Fibroblast of pulmonary artery (primary cell): ENCODE measurements at regions not wholly inside any gene's neighbourhood (a gene's known extent, or its start where the extent isn't known, plus 50 kb on each side); places are given as distances from the start of the nearest gene placed in this dataset.
A peak's percentile ranks its signal among the peaks of the same experiment; 100 is the strongest.
"Not testable (repeated sequence)": the region's sequence is repeated elsewhere in the genome, so short reads cannot be mapped to it uniquely, and the experiment has no call there.

Experiments
- DNase-seq: peaks from one replicate; pipeline ENCODE4 v3.0.0-alpha.2; 2010; ENCODE audit warnings: low read depth
- H3K4me3 ChIP-seq: replicated peaks from 2 replicates; pipeline ENCODE4 v1.5.1; 2011; ENCODE audit warnings: low read depth, mild to moderate bottlenecking, control low read depth, low read length, moderate library complexity
- CTCF ChIP-seq: IDR thresholded peaks from 2 replicates; pipeline ENCODE4 v1.5.1; 2011; ENCODE audit warnings: mild to moderate bottlenecking, control low read depth, low read length, inconsistent platforms; ENCODE audit errors: missing control alignments

DNA sequence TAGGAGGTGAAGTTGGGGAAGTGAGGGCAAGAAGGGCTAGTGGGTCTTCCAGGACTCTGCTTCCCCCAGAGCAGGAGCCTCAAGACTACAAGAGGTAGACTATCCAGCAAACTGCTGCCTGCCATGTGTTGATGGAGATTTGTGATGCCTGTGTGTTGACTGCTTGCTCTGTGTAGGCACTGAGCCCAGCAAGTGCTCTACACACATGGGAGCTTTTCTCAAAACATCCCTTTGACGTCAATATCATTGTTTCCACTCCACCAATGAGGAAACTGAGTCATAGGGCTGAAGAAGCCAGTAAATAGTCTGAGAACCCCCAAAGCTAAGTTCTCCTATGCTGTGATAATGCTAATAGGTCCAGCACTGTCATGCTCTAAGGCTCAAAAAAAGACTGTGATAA lies 207.2 kb upstream of the NFIA start:
- TF ChIP-seq CTCF, result no peak
- peak; percentile 75 for DNase-seq
- H3K4me3 ChIP-seq, result no peak overlapping the region

GRCh38 chr1:60874718-60875117 lies 207.6 kb upstream of the NFIA start:
- H3K4me3 ChIP-seq, result no peak overlapping the region
- no peak for TF ChIP-seq CTCF
- peak; percentile 79 for DNase-seq

- DNase-seq, H3K4me3 ChIP-seq: not testable (repeated sequence)
Observed at GRCh38 chr1:60873396-60873795, 209.0 kb upstream of the NFIA start.

DNA sequence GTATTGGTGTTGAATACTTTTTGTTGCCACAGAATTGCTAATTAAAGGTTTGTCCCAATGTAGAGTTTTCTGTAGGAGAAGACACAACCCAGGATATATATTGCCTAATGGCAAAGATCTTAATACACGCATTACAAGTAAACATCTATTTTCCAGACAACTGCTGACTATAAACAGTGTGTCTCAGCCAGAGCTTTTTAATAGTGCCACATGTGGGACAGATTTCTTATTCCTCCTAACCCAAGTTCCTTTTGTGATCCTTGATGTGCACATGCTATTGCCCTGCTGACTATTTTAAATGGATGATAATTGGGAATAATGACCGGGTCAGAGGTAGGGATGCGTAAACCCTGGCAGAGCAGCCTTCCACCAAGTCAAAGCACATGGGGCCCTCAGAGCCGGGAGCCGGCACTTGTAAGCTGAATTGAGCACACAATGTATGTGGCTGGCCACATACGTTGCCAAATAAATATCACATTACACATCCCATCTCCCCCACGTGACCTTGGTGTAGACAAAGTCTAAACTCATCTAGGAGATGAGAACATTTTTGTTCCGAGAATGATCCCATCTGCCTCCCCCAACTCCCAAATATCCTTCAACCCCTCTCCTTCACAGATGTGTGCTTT lies 209.8 kb upstream of the NFIA start:
- H3K4me3 ChIP-seq, result no peak overlapping the region
- TF ChIP-seq CTCF, result no peak
- peak; percentile 54 for DNase-seq

- DNase-seq, result no peak
- TF ChIP-seq CTCF, result no peak
- no peak overlapping the region for H3K4me3 ChIP-seq
Observed at GRCh38 chr1:60870269-60870865, 212.0 kb upstream of the NFIA start.

DNA sequence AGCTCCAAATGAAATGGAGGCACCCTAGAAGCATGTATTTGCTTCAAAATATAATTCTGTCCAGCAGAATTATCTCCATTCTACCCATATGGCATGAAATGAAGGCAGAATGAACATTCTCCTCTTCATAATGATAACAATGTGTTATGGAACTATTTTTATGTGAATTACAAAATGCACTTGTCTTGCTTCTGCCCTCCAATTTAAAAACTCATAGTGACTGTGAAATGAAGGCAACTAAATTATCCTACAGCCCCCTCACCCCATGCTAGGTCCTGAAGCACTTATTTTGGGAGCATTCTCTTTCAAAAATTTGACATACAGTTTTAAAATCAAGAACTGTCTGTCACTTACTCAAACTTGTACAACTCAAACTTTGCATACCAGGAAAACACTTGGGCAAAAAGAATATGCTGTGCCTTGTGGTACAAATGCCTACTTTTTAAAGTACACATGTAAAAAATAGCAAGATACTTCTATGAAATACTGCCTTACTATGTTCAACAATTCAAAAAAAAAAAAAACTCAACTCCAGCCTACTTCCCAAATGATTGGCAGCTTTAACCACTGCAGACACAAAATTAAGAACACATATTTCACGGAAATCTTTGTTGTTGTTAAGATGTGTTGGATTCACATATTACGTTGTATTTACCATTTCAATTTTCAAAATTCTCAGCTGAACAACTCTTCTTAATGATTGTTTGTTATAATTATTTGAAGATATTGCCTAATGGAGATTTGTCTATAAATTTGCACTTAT lies 213.3 kb upstream of the NFIA start:
- no peak for DNase-seq
- no peak for TF ChIP-seq CTCF
- no peak overlapping the region for H3K4me3 ChIP-seq

DNA sequence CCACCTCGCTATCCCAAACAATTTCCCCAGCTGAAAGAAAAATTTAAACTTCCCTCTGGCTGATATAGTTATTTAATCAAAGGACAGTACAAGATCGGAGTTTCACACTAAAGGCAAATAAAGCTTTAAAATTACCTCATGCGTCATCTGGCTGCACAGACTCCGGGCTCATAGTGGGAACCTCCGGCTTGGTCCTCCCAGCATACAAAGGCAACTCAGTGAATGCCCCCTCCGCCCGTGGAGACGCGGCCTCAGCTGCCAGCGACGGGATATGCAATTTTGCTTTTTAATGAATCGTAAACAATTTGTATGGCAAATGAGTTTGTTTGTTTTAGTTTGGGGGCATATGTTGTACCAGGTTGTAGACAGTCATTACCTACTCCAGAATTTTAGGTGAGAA lies 214.6 kb upstream of the NFIA start:
- no peak overlapping the region for H3K4me3 ChIP-seq

More for the DNA sequence above, 214.6 kb upstream of the NFIA start:
- no peak for DNase-seq
- no peak for TF ChIP-seq CTCF
